Naive thymus-derived CD4-positive, alpha-beta T cell (primary cell): ENCODE measurements at regions not wholly inside any gene's neighbourhood (a gene's known extent, or its start where the extent isn't known, plus 50 kb on each side); places are given as distances from the start of the nearest gene placed in this dataset.
"Not testable (repeated sequence)": the region's sequence is repeated elsewhere in the genome, so short reads cannot be mapped to it uniquely, and the experiment has no call there.

Experiments used
- ATAC-seq: fragments of 150-1000 bp; cut with Tn5 transposase; 2 replicates; pipeline ENCODE4 v1.10.0; 2021; ENCODE audit warnings: mild to moderate bottlenecking, moderate library complexity
- CTCF ChIA-PET: fragments of 350-600 bp; sonication (Branson Sonifier 250); formaldehyde crosslinking; loops from one replicate; lab custom pipeline; 2021; ENCODE audit warnings: antibody characterized with exemption; lab: Charles Lee
- POLR2A ChIA-PET: fragments of 350-600 bp; sonication (Branson Sonifier 250); formaldehyde crosslinking; loops from one replicate; lab custom pipeline; 2021; ENCODE audit warnings: antibody characterized with exemption, inconsistent platforms; lab: Charles Lee
- DNase-seq, 9 donors: peaks; one replicate each; pipeline versions ENCODE4 v3.0.0 to v3.0.0-alpha.2; 2020 to 2022; ENCODE audit warnings: mixed read lengths in 1 of 9
- H3K27ac ChIP-seq: one replicate; pipeline ENCODE4 v1.7.0; 2013; ENCODE audit warnings: mild to moderate bottlenecking, low read depth, low read length, moderate library complexity
- H3K27me3 ChIP-seq, 2 donors: one replicate each; pipeline ENCODE4 v1.7.0; 2013; ENCODE audit warnings: low read length in 2 of 2, mild to moderate bottlenecking in 2 of 2, moderate library complexity in 2 of 2; ENCODE audit not compliant: control insufficient read depth in 2 of 2, insufficient read depth in 2 of 2
- H3K36me3 ChIP-seq, 3 experiments: 1 replicate in 2 of 3; 2 replicates in 1 of 3; pipeline ENCODE4 v1.7.0; 2013; ENCODE audit warnings: low read length in 3 of 3, mild to moderate bottlenecking in 3 of 3, moderate library complexity in 1 of 3; ENCODE audit not compliant: insufficient read depth in 3 of 3, control insufficient read depth in 2 of 3
- H3K4me1 ChIP-seq, 2 donors: one replicate each; pipeline ENCODE4 v1.7.0; 2013; ENCODE audit warnings: low read length in 2 of 2, mild to moderate bottlenecking in 2 of 2, moderate library complexity in 1 of 2; ENCODE audit not compliant: control insufficient read depth in 2 of 2, insufficient read depth in 2 of 2
- H3K4me3 ChIP-seq: 2 replicates; pipeline ENCODE4 v1.7.0; 2013; ENCODE audit warnings: mild to moderate bottlenecking, low read length
- H3K9me3 ChIP-seq, 3 experiments: 1 replicate in 2 of 3; 2 replicates in 1 of 3; pipeline ENCODE4 v1.7.0; 2013; ENCODE audit warnings: low read length in 3 of 3; ENCODE audit not compliant: control insufficient read depth in 2 of 3
- H3K27ac Mint-ChIP-seq, 9 donors: one replicate each; pipeline ENCODE4 v1.8.0; 2020 to 2022; ENCODE audit warnings: mixed read lengths in 9 of 9, mild to moderate bottlenecking in 8 of 9, moderate library complexity in 5 of 9, inconsistent platforms in 2 of 9
- H3K27me3 Mint-ChIP-seq, 5 donors: one replicate each; pipeline ENCODE4 v1.8.0; 2021 to 2022; ENCODE audit warnings: mixed read lengths in 5 of 5, mild to moderate bottlenecking in 1 of 5
- H3K36me3 Mint-ChIP-seq, 5 donors: one replicate each; pipeline ENCODE4 v1.8.0; 2020 to 2022; ENCODE audit warnings: mixed read lengths in 5 of 5, mild to moderate bottlenecking in 3 of 5, inconsistent platforms in 1 of 5
- H3K4me1 Mint-ChIP-seq, 7 donors: one replicate each; pipeline ENCODE4 v1.8.0; 2020 to 2022; ENCODE audit warnings: mixed read lengths in 7 of 7, mild to moderate bottlenecking in 3 of 7, inconsistent platforms in 1 of 7
- H3K4me3 Mint-ChIP-seq, 10 donors: one replicate each; pipeline ENCODE4 v1.8.0; 2020 to 2022; ENCODE audit warnings: mild to moderate bottlenecking in 10 of 10, mixed read lengths in 10 of 10, moderate library complexity in 6 of 10, inconsistent platforms in 2 of 10
- H3K9me3 Mint-ChIP-seq, 11 donors: one replicate each; pipeline ENCODE4 v1.8.0; 2020 to 2022; ENCODE audit warnings: mixed read lengths in 11 of 11, mild to moderate bottlenecking in 4 of 11, inconsistent platforms in 1 of 11, moderate library complexity in 1 of 11
- intact Hi-C, 2 donors: fragments of 100-400 bp; cut with micrococcal nuclease; formaldehyde crosslinking; loops; one replicate each; pipeline ENCODE4 v1.15.1; 2023

DNA sequence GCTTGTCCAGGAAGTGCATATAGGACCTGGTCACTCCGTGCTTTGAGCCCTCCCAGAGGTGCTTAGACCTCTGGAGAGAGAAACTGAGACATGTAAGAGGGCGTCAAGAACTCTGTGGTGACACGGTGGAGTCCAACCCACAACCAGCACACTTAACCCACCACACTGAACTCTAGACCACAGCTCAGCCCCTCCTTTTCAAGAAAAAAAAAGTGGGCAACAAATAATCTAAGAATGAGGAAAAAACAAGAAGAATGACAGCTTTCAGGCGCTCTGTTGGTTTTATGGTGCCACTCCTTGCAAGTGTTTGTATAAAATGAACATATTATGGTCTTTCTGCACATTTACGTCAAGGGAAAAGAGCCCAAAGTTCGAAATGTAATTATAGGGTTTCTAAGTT is 50.2 kb upstream of the SNAPC3 start:
- ChIA-PET CTCF (no interaction called here), POLR2A (no interaction called here)
- Histone ChIP-seq H3K9me3 (no peaks in the 10 kb centered on the region), H3K4me1 (no peaks in the 10 kb centered on the region), H3K27ac (no peak overlapping the region), H3K36me3 (no peaks in the 10 kb centered on the region), H3K4me3 (no peak overlapping the region), H3K27me3 (no peaks in the 10 kb centered on the region)
- intact Hi-C loops = no loop called here
- Mint-ChIP-seq H3K4me1 (peaks cover 0 to 7% (median 0%) of the 10 kb centered on the region in 7 donors), H3K27me3 (peaks cover 0 to 11% (median 4%) of the 10 kb centered on the region in 5 donors), H3K4me3 (no peak overlapping the region), H3K9me3 (peaks cover 0 to 17% (median 2%) of the 10 kb centered on the region in 11 donors), H3K36me3 (peaks cover 0 to 12% (median 4%) of the 10 kb centered on the region in 5 donors), H3K27ac (no peak overlapping the region)
- no peak for DNase-seq
- no peak for ATAC-seq

DNA sequence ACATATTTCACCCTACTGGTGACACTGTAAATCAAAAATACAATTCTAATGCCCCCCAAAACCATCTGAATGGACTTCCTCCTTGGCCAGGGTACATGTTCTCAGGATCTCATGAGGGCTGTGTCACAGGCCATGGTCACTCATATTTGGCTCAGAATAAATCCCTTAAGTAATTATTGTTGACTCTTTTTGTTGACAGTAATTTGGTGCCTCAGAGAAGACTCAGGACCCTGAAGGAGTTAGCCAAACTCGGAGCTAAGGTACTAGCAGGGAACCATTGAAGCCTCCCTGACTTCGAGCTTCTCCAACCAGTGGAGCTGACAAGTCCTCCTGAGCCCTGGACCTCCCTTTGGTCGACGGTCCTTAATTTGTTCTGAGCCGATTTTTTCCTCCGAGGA is 51.2 kb upstream of the SNAPC3 start:
- intact Hi-C loops = no loop called here
- ChIA-PET POLR2A (no interaction called here), CTCF (interaction anchor here (0.5 kb wide), 1 partner anchor 196 kb away, joined by 3 read pairs; no protein-coding TSS in a partner anchor)
- no peak overlapping the region for H3K27ac Mint-ChIP-seq
- DNase-seq (no peak), ATAC-seq (no peak)
- Histone ChIP-seq H3K9me3 (no peaks in the 10 kb centered on the region), H3K27me3 (no peaks in the 10 kb centered on the region), H3K4me3 (no peak overlapping the region), H3K4me1 (no peaks in the 10 kb centered on the region), H3K27ac (no peak overlapping the region), H3K36me3 (no peaks in the 10 kb centered on the region)
- peaks cover 0 to 9% (median 3%) of the 10 kb centered on the region in 5 donors for H3K36me3 Mint-ChIP-seq
- peaks cover 0 to 11% (median 0%) of the 10 kb centered on the region in 5 donors for H3K27me3 Mint-ChIP-seq
- H3K9me3 Mint-ChIP-seq = peaks cover 0 to 11% (median 2%) of the 10 kb centered on the region in 11 donors
- H3K4me3 Mint-ChIP-seq = no peak overlapping the region
- H3K4me1 Mint-ChIP-seq = peaks cover 0 to 7% (median 0%) of the 10 kb centered on the region in 7 donors

DNA sequence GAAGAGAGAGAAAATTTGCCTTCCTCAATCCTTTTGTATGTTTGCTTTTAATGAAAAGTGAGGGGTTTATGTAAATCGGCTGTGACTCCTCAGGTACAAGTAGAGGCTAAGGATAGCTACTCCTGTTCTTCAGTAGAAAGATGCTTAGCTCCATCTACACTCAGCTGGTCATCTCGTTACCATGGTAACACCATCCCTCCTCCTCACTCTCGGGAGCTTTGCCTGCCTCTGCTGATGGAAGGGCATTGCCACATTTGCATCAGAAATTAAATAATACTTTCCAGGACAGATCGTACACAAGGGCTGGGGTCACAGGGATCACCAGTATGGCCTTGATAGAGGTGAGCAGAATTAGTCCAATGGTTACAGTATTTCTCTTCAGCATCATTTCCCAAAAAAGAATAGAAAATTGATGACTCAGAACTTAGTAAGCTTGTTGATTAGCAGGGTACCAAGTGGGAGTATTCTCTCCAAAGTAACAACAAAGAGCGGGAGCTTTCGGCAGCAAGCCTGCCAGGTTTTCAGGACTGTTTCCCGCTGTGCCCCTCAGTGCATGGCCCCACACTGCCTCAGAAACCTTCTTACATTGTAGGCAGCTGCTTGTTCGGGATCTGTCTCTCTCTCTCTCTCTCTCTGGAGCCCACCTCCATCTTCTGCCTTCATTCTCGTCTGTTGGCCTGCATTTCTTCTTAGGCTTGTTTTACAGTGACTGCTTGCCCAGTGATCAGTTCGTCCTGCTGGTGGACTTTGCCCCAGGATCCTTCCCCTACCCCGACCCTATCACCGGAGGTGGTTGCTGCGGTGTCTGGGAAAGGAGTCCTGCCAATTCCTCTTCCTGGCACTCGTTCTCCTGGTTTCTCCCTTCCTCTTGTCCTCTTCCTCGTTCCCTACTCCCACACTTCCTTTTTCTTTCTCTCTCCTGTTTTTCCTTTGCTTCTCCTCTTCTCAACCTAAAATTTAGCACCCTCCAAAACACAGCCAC is 51.9 kb upstream of the SNAPC3 start:
- H3K36me3 ChIP-seq = no peaks in the 10 kb centered on the region
- CTCF ChIA-PET = interaction anchor here (0.6 to 0.7 kb wide), 2 partner anchors 13 to 46 kb away, joined by 3 to 4 read pairs; no protein-coding TSS in a partner anchor
- H3K27ac Mint-ChIP-seq = no peak overlapping the region

DNA sequence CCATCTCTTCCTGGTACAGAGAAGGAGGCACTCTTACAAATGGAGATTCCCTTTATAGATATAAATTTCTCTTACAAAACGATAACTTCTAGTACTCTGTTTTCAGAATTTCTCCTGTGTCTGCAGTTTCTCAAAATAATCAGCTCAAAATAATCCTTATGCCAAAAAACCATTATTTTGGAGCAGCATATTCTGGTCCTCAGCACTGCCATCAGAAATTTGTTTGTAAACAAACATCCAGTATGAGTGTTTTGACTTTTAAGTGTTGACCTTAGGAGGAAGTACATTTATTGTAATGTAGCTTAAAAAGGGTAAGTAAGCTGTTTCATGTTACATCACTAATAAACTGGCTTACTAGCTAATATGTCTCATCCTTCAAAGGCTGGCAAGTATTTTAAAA is 52.8 kb upstream of the SNAPC3 start:
- Mint-ChIP-seq H3K4me1 (peaks cover 0 to 7% (median 0%) of the 10 kb centered on the region in 7 donors), H3K27me3 (peaks cover 0 to 7% (median 0%) of the 10 kb centered on the region in 5 donors), H3K9me3 (peaks cover 0 to 1% (median 0%) of the 10 kb centered on the region in 11 donors), H3K36me3 (no peaks in the 10 kb centered on the region), H3K27ac (no peak overlapping the region), H3K4me3 (no peak overlapping the region)
- no peak for DNase-seq
- ChIA-PET CTCF (interaction anchor here (0.6 to 0.7 kb wide), 2 partner anchors 12 to 45 kb away, joined by 3 to 4 read pairs; no protein-coding TSS in a partner anchor), POLR2A (interaction anchor here (0.6 kb wide), 1 partner anchor 126 kb away, joined by 3 read pairs; no protein-coding TSS in a partner anchor)
- intact Hi-C loops = no loop called here
- no peak overlapping the region for H3K27ac ChIP-seq
- H3K4me3 ChIP-seq = no peak overlapping the region
- no peaks in the 10 kb centered on the region for H3K9me3 ChIP-seq
- no peaks in the 10 kb centered on the region for H3K36me3 ChIP-seq
- ATAC-seq = no peak
- H3K27me3 ChIP-seq = no peaks in the 10 kb centered on the region
- H3K4me1 ChIP-seq = no peaks in the 10 kb centered on the region

More for the DNA sequence above, 51.9 kb upstream of the SNAPC3 start:
- Histone ChIP-seq H3K4me1 (no peaks in the 10 kb centered on the region), H3K27me3 (no peaks in the 10 kb centered on the region), H3K9me3 (no peaks in the 10 kb centered on the region), H3K4me3 (no peak overlapping the region), H3K27ac (no peak overlapping the region)
- ATAC-seq (no peak), DNase-seq (no peak)
- Mint-ChIP-seq H3K4me3 (no peak overlapping the region), H3K9me3 (peaks cover 0 to 4% (median 2%) of the 10 kb centered on the region in 11 donors), H3K36me3 (peaks cover 0 to 4% (median 0%) of the 10 kb centered on the region in 5 donors), H3K27me3 (peaks cover 0 to 7% (median 0%) of the 10 kb centered on the region in 5 donors), H3K4me1 (peaks cover 0 to 7% (median 0%) of the 10 kb centered on the region in 7 donors)
- POLR2A ChIA-PET = interaction anchor here (0.6 kb wide), 1 partner anchor 125 kb away, joined by 3 read pairs; no protein-coding TSS in a partner anchor
- intact Hi-C loops = no loop called here

DNA sequence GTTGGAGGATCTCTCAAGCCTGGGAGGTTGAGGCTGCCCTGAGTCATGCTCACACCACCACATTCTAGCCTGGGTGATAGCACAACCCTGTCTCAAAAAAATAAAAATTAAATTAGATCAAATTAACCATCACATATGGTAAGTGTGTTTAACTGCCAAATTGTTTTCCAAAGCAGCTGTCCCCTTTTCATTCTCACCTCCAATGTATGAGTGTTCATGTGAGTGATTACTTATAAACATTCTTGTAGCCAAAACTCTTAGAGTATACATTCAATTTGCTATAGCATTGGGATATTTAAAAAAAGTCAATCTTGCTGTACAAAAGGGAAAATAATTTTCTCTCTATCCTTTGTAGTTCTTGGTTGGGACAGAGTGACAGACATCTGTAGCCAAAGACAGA is 53.4 kb upstream of the SNAPC3 start:
- POLR2A ChIA-PET = no interaction called here
- ATAC-seq = no peak
- no peak for DNase-seq

DNA sequence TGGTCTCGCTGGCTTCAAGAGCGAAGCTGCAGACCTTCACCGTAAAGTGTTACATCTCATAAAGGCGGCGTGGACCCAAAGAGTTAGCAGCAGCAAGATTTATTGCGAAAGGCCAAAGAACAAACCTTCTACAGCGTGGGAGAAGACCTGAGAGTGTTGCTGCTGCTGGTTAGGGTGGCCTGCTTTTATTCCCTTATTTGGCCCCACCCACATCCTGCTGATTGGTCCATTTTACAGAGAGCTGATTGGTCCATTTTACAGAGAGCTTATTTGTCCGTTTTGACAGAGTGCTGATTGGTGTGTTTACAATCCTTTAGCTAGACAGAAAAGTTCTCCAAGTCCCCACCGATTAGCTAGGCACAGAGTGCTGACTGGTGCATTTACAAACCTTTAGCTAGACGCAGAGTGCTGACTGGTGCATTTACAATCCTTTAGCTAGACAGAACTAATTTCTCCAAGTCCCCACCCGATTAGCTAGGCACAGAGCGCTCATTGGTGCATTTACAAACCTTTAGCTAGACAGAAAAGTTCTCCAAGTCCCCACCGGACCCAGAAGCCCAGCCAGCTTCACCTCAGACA is 57.6 kb upstream of the SNAPC3 start:
- intact Hi-C loops, H3K9me3 Mint-ChIP-seq, H3K4me1 Mint-ChIP-seq, POLR2A ChIA-PET, H3K27ac ChIP-seq, ATAC-seq, DNase-seq, H3K36me3 Mint-ChIP-seq, H3K9me3 ChIP-seq, H3K27me3 ChIP-seq, H3K4me3 Mint-ChIP-seq, H3K27ac Mint-ChIP-seq, H3K4me3 ChIP-seq, H3K27me3 Mint-ChIP-seq, H3K4me1 ChIP-seq, H3K36me3 ChIP-seq: not testable (repeated sequence)
- CTCF ChIA-PET = interaction anchor here (0.5 kb wide), 1 partner anchor 47 kb away, joined by 3 read pairs; no protein-coding TSS in a partner anchor

More for the DNA sequence above, 53.4 kb upstream of the SNAPC3 start:
- Histone ChIP-seq H3K27me3 (no peaks in the 10 kb centered on the region), H3K4me1 (no peaks in the 10 kb centered on the region), H3K36me3 (no peaks in the 10 kb centered on the region), H3K27ac (no peak overlapping the region), H3K4me3 (no peak overlapping the region), H3K9me3 (no peaks in the 10 kb centered on the region)
- intact Hi-C loops = no loop called here
- CTCF ChIA-PET = no interaction called here
- H3K36me3 Mint-ChIP-seq = no peaks in the 10 kb centered on the region
- H3K27ac Mint-ChIP-seq = no peak overlapping the region
- peaks cover 0 to 7% (median 0%) of the 10 kb centered on the region in 5 donors for H3K27me3 Mint-ChIP-seq
- H3K4me1 Mint-ChIP-seq = peaks cover 0 to 7% (median 0%) of the 10 kb centered on the region in 7 donors
- H3K4me3 Mint-ChIP-seq = no peak overlapping the region
- H3K9me3 Mint-ChIP-seq = peaks cover 0 to 1% (median 0%) of the 10 kb centered on the region in 11 donors
